Fibroblast of lung (primary cell): ENCODE measurements at regions not wholly inside any gene's neighbourhood (a gene's known extent, or its start where the extent isn't known, plus 50 kb on each side); places are given as distances from the start of the nearest gene placed in this dataset.

Experiments
- DNase-seq, 2 donors: peaks; one replicate each; pipeline versions ENCODE4 v3.0.0 to v3.0.0-alpha.2; 2010; ENCODE audit warnings: low read depth in 2 of 2
- H2AFZ ChIP-seq: 2 replicates; pipeline ENCODE4 v1.5.1; 2012; ENCODE audit warnings: low read length, control low read depth, inconsistent platforms
- H3K27ac ChIP-seq: 2 replicates; pipeline ENCODE4 v1.5.1; 2011; ENCODE audit warnings: low read length, control low read depth; ENCODE audit not compliant: insufficient read depth
- H3K27me3 ChIP-seq: 2 replicates; pipeline ENCODE4 v1.5.1; 2011; ENCODE audit warnings: mild to moderate bottlenecking, low read length; ENCODE audit not compliant: control insufficient read depth, insufficient read depth
- H3K36me3 ChIP-seq: 2 replicates; pipeline ENCODE4 v1.5.1; 2011; ENCODE audit warnings: low read length; ENCODE audit not compliant: control insufficient read depth, insufficient read depth
- H3K4me1 ChIP-seq: 2 replicates; pipeline ENCODE4 v1.5.1; 2011; ENCODE audit warnings: low read length; ENCODE audit not compliant: control insufficient read depth, insufficient read depth; ENCODE audit errors: extremely low read depth
- H3K4me2 ChIP-seq: 2 replicates; pipeline ENCODE4 v1.5.1; 2011; ENCODE audit warnings: low read length, control low read depth; ENCODE audit not compliant: insufficient read depth; ENCODE audit errors: extremely low read depth
- H3K4me3 ChIP-seq, 4 experiments: fragments of 200-600 bp in 1 of 4; sonication (generic) in 1 of 4; replicated peaks in 1 of 4; 2 replicates each; pipeline ENCODE4 v1.5.1; 2011 to 2016; ENCODE audit warnings: low read length in 4 of 4, low read depth in 3 of 4, mild to moderate bottlenecking in 3 of 4, control low read depth in 2 of 4, inconsistent platforms in 1 of 4, mixed read lengths in 1 of 4; ENCODE audit not compliant: insufficient read depth in 1 of 4; ENCODE audit errors: control extremely low read depth in 1 of 4
- H3K79me2 ChIP-seq: 2 replicates; pipeline ENCODE4 v1.5.1; 2012; ENCODE audit warnings: mild to moderate bottlenecking, low read length, inconsistent platforms; ENCODE audit not compliant: control insufficient read depth, insufficient read depth
- H3K9ac ChIP-seq: 2 replicates; pipeline ENCODE4 v1.5.1; 2011; ENCODE audit warnings: mild to moderate bottlenecking, low read length, control low read depth; ENCODE audit not compliant: insufficient read depth
- H3K9me3 ChIP-seq: 2 replicates; pipeline ENCODE4 v1.5.1; 2012; ENCODE audit warnings: low read depth, low read length; ENCODE audit not compliant: control insufficient read depth, insufficient read depth
- H4K20me1 ChIP-seq: 2 replicates; pipeline ENCODE4 v1.5.1; 2011; ENCODE audit warnings: low read length; ENCODE audit not compliant: control insufficient read depth, insufficient read depth; ENCODE audit errors: extremely low read depth
- EZH2 ChIP-seq: IDR thresholded peaks from 2 replicates; pipeline ENCODE4 v1.5.1; 2012; ENCODE audit warnings: low read length, control low read depth, mild to moderate bottlenecking; ENCODE audit errors: missing control alignments
- TF ChIP-seq, protein P1 (sequence below), 2 donors: IDR thresholded peaks in 1 of 2; conservative IDR thresholded peaks in 1 of 2; 1 replicate in 1 of 2; 2 replicates in 1 of 2; pipeline ENCODE4 v1.5.1; 2011 to 2012; ENCODE audit warnings: low read length in 2 of 2, control low read depth in 1 of 2, inconsistent platforms in 1 of 2, low read depth in 1 of 2, mild to moderate bottlenecking in 1 of 2

GRCh38 chr4:38499101-38499500, 164.9 kb upstream of the KLF3 start:
- H3K4me3 ChIP-seq = no peak overlapping the region
- no peak overlapping the region for H3K4me2 ChIP-seq
- H3K36me3 ChIP-seq = no peaks in the 10 kb centered on the region
- H3K4me1 ChIP-seq = no peaks in the 10 kb centered on the region
- TF ChIP-seq, protein P1, sequence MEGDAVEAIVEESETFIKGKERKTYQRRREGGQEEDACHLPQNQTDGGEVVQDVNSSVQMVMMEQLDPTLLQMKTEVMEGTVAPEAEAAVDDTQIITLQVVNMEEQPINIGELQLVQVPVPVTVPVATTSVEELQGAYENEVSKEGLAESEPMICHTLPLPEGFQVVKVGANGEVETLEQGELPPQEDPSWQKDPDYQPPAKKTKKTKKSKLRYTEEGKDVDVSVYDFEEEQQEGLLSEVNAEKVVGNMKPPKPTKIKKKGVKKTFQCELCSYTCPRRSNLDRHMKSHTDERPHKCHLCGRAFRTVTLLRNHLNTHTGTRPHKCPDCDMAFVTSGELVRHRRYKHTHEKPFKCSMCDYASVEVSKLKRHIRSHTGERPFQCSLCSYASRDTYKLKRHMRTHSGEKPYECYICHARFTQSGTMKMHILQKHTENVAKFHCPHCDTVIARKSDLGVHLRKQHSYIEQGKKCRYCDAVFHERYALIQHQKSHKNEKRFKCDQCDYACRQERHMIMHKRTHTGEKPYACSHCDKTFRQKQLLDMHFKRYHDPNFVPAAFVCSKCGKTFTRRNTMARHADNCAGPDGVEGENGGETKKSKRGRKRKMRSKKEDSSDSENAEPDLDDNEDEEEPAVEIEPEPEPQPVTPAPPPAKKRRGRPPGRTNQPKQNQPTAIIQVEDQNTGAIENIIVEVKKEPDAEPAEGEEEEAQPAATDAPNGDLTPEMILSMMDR (conservative IDR thresholded peaks at IDR 0.05 in 1 of 2, IDR thresholded peaks at IDR 0.05 in 1 of 2; ENCODE audit: low read depth in 1 of 2, low read length in 2 of 2) = no peak
- TF ChIP-seq EZH2 = no peak
- H3K27me3 ChIP-seq = no peaks in the 10 kb centered on the region
- no peak overlapping the region for H3K9ac ChIP-seq
- peak in 1 of 2 donors; percentile 73 for DNase-seq
- no peak overlapping the region for H2AFZ ChIP-seq
- H3K27ac ChIP-seq = no peak overlapping the region
- H3K9me3 ChIP-seq = no peaks in the 10 kb centered on the region
- H4K20me1 ChIP-seq = no peaks in the 10 kb centered on the region
- no peaks in the 10 kb centered on the region for H3K79me2 ChIP-seq

- no peak overlapping the region for H3K9ac ChIP-seq
- H3K79me2 ChIP-seq = no peaks in the 10 kb centered on the region
- no peak overlapping the region for H3K4me2 ChIP-seq
- no peaks in the 10 kb centered on the region for H3K9me3 ChIP-seq
- H2AFZ ChIP-seq = no peak overlapping the region
- H3K27me3 ChIP-seq = no peaks in the 10 kb centered on the region
- no peak for DNase-seq
- H3K4me3 ChIP-seq = no peak overlapping the region
- H4K20me1 ChIP-seq = no peaks in the 10 kb centered on the region
- no peaks in the 10 kb centered on the region for H3K36me3 ChIP-seq
- H3K27ac ChIP-seq = no peak overlapping the region
- TF ChIP-seq EZH2 = no peak
- TF ChIP-seq, protein P1 (conservative IDR thresholded peaks at IDR 0.05 in 1 of 2, IDR thresholded peaks at IDR 0.05 in 1 of 2; ENCODE audit: low read depth in 1 of 2, low read length in 2 of 2) = no peak
- H3K4me1 ChIP-seq = no peaks in the 10 kb centered on the region
These were observed 163.6 kb upstream of the KLF3 start for GRCh38 chr4:38500433-38500832.

DNA sequence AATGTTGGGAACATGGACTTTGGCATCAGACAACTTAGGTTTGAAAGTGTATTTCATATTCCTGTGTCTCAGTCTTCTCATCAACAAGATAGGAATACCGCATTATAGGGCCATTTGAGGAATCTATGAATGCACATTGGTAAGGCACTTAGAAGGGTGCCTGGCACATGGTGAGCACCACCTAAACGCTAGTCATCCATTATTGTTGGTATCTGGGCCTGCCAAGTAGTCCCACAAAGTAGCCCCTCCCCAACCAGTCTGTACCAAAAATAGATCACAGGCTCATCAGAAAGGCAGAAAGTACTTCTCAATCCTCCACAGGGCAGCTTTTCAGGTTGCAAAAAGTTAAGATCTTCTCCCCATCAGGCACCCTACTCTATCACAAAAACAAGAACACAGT, 162.3 kb upstream of the KLF3 start:
- no peak overlapping the region for H2AFZ ChIP-seq
- no peak for DNase-seq
- H3K4me3 ChIP-seq = no peak overlapping the region
- no peaks in the 10 kb centered on the region for H3K9me3 ChIP-seq
- no peak overlapping the region for H3K9ac ChIP-seq
- H3K79me2 ChIP-seq = no peaks in the 10 kb centered on the region
- H3K36me3 ChIP-seq = no peaks in the 10 kb centered on the region
- H3K27ac ChIP-seq = no peak overlapping the region
- TF ChIP-seq, protein P1 (conservative IDR thresholded peaks at IDR 0.05 in 1 of 2, IDR thresholded peaks at IDR 0.05 in 1 of 2; ENCODE audit: low read depth in 1 of 2, low read length in 2 of 2) = no peak
- no peak for TF ChIP-seq EZH2
- H3K4me2 ChIP-seq = no peak overlapping the region
- H4K20me1 ChIP-seq = no peaks in the 10 kb centered on the region
- no peaks in the 10 kb centered on the region for H3K27me3 ChIP-seq
- no peaks in the 10 kb centered on the region for H3K4me1 ChIP-seq
